CD14-positive monocyte (primary cell): ENCODE measurements at regions not wholly inside any gene's neighbourhood (a gene's known extent, or its start where the extent isn't known, plus 50 kb on each side); places are given as distances from the start of the nearest gene placed in this dataset.

Experiments used
- DNase-seq, 3 donors: peaks; one replicate each; pipeline ENCODE4 v3.0.0-alpha.2; 2011 to 2022
- H2AFZ ChIP-seq: 2 replicates; pipeline ENCODE4 v1.6.0; 2012; ENCODE audit warnings: mild to moderate bottlenecking, low read depth, low read length, inconsistent platforms; ENCODE audit not compliant: insufficient read depth, poor library complexity, severe bottlenecking
- H3K27ac ChIP-seq, 2 donors: 1 replicate in 1 of 2; 2 replicates in 1 of 2; pipeline ENCODE4 v1.5.1; 2012 to 2013; ENCODE audit warnings: low read length in 2 of 2, control low read depth in 1 of 2, inconsistent platforms in 1 of 2, low read depth in 1 of 2, mild to moderate bottlenecking in 1 of 2
- H3K27me3 ChIP-seq, 2 donors: one replicate each; pipeline versions ENCODE4 v1.6.0 to v1.6.1; 2011 to 2013; ENCODE audit warnings: low read length in 2 of 2; ENCODE audit not compliant: control insufficient read depth in 2 of 2, insufficient read depth in 2 of 2
- H3K36me3 ChIP-seq, 2 donors: replicated peaks in 1 of 2; 1 replicate in 1 of 2; 2 replicates in 1 of 2; pipeline versions ENCODE4 v1.5.1 to v1.6.1; 2012 to 2013; ENCODE audit warnings: low read length in 2 of 2, control low read depth in 1 of 2, inconsistent platforms in 1 of 2, mild to moderate bottlenecking in 1 of 2; ENCODE audit not compliant: insufficient read depth in 2 of 2, control insufficient read depth in 1 of 2
- H3K4me1 ChIP-seq, 2 donors: 1 replicate in 1 of 2; 2 replicates in 1 of 2; pipeline versions ENCODE4 v1.5.1 to v1.6.1; 2012 to 2013; ENCODE audit warnings: low read length in 2 of 2, control low read depth in 1 of 2, inconsistent platforms in 1 of 2, mild to moderate bottlenecking in 1 of 2, moderate library complexity in 1 of 2; ENCODE audit not compliant: insufficient read depth in 2 of 2, control insufficient read depth in 1 of 2
- H3K4me2 ChIP-seq: replicated peaks from 2 replicates; pipeline ENCODE3; 2012; ENCODE audit warnings: low read length, moderate library complexity, mild to moderate bottlenecking; ENCODE audit not compliant: poor library complexity, severe bottlenecking; ENCODE audit errors: extremely low read depth
- H3K4me3 ChIP-seq, 3 experiments: fragments of 200-600 bp in 1 of 3; sonication (generic) in 1 of 3; replicated peaks in 1 of 3; 1 replicate in 2 of 3; 2 replicates in 1 of 3; pipeline ENCODE4 v1.5.1; 2011 to 2013; ENCODE audit warnings: low read length in 3 of 3, mild to moderate bottlenecking in 3 of 3, control low read depth in 2 of 3, low read depth in 2 of 3, inconsistent platforms in 1 of 3, moderate library complexity in 1 of 3
- H3K79me2 ChIP-seq: 2 replicates; pipeline ENCODE4 v1.6.0; 2012; ENCODE audit warnings: mild to moderate bottlenecking, control low read depth, inconsistent platforms, low read length, moderate library complexity; ENCODE audit not compliant: insufficient read depth
- H3K9ac ChIP-seq: 2 replicates; pipeline ENCODE4 v1.6.0; 2017; ENCODE audit warnings: low read length, mild to moderate bottlenecking; ENCODE audit not compliant: insufficient read depth, poor library complexity, severe bottlenecking
- H3K9me3 ChIP-seq, 2 donors: replicated peaks in 1 of 2; 1 replicate in 1 of 2; 2 replicates in 1 of 2; pipeline versions ENCODE4 v1.5.1 to v1.6.1; 2012 to 2013; ENCODE audit warnings: low read length in 2 of 2, control low read depth in 1 of 2; ENCODE audit not compliant: control insufficient read depth in 1 of 2, insufficient read depth in 1 of 2
- H4K20me1 ChIP-seq: 2 replicates; pipeline ENCODE4 v1.6.0; 2012; ENCODE audit warnings: mild to moderate bottlenecking, low read length, control low read depth, moderate library complexity; ENCODE audit not compliant: insufficient read depth
- H3K27ac Mint-ChIP-seq, 7 donors: one replicate each; pipeline ENCODE4 v1.8.0; 2020; ENCODE audit warnings: mild to moderate bottlenecking in 7 of 7, mixed read lengths in 7 of 7, moderate library complexity in 6 of 7, inconsistent platforms in 2 of 7
- H3K27me3 Mint-ChIP-seq, 3 donors: one replicate each; pipeline ENCODE4 v1.8.0; 2021 to 2022; ENCODE audit warnings: low read depth in 3 of 3, mild to moderate bottlenecking in 3 of 3, mixed read lengths in 3 of 3, moderate library complexity in 3 of 3, inconsistent platforms in 1 of 3
- H3K36me3 Mint-ChIP-seq, 2 donors: one replicate each; pipeline ENCODE4 v1.8.0; 2020; ENCODE audit warnings: mixed read lengths in 2 of 2, inconsistent platforms in 1 of 2, mild to moderate bottlenecking in 1 of 2
- H3K4me1 Mint-ChIP-seq: one replicate; pipeline ENCODE4 v1.8.0; 2020; ENCODE audit warnings: mild to moderate bottlenecking, mixed read lengths
- H3K4me3 Mint-ChIP-seq, 2 donors: one replicate each; pipeline ENCODE4 v1.8.0; 2020; ENCODE audit warnings: mild to moderate bottlenecking in 2 of 2, mixed read lengths in 2 of 2, moderate library complexity in 1 of 2
- H3K9me3 Mint-ChIP-seq, 7 donors: one replicate each; pipeline ENCODE4 v1.8.0; 2020 to 2022; ENCODE audit warnings: mixed read lengths in 7 of 7, mild to moderate bottlenecking in 6 of 7, moderate library complexity in 6 of 7, inconsistent platforms in 2 of 7
- WGBS: methylation state at CpG from one replicate; pipeline ENCODE4 v1.1.5; 2013; ENCODE audit warnings: missing lambda C conversion rate; ENCODE audit not compliant: insufficient coverage; 5-methylcytosine and 5-hydroxymethylcytosine counted together
- intact Hi-C, 2 donors: fragments of 100-400 bp; cut with micrococcal nuclease; formaldehyde crosslinking; loops; one replicate each; pipeline versions ENCODE4 v1.15.0 to v1.15.1; 2023
- TF ChIP-seq, protein P1 (sequence below): fragments of 200-600 bp; IDR thresholded peaks from one replicate; pipeline ENCODE4 v1.8.0; 2022; ENCODE audit warnings: antibody characterized with exemption, mild to moderate bottlenecking

DNA sequence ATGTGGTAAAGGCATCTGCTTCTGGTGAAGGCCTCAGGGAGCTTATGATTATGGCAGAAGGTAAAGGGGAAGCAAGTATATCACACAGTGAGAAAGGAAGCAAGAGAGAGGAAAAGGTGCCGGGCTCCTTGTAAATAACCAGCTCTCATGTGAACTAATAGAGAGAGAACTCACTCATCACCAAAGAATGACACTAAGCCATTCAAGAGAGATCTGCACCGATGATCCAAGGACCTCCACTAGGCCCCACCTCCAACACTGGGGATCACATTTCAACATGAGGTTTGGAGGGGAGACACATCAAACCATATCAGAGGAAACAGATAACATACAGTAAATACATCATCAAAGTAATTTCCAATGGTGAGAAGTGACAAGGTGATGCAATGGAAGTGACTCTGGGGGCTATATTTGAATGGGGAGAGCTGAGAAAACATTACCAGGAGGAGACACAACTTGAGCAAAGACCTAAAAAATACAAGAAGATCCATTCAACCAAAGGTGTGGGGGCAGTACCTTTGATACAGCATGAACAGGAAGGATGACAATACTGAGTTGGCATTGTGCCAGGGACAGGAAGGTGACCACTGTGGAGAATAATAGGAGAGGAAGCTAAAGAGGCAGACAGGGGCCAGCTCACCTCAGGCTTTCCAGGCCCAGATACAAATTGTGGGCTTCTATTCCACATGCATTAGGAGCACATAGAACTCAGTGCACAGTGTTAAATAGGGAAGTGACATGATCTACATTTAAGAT lies 134.4 kb upstream of the GRIP1 start:
- Mint-ChIP-seq H3K36me3 (no peaks in the 10 kb centered on the region), H3K4me1 (no peaks in the 10 kb centered on the region), H3K9me3 (peaks cover 0 to 2% (median 0%) of the 10 kb centered on the region in 7 donors), H3K27ac (no peak overlapping the region), H3K27me3 (peaks cover 0 to 3% (median 2%) of the 10 kb centered on the region in 3 donors), H3K4me3 (no peak overlapping the region)
- H3K36me3 ChIP-seq: no peaks in the 10 kb centered on the region
- H3K4me2 ChIP-seq: no peak overlapping the region
- H2AFZ ChIP-seq: no peak overlapping the region
- DNase-seq: no peak
- no peaks in the 10 kb centered on the region for H3K9me3 ChIP-seq
- no peaks in the 10 kb centered on the region for H3K79me2 ChIP-seq
- TF ChIP-seq, protein P1, sequence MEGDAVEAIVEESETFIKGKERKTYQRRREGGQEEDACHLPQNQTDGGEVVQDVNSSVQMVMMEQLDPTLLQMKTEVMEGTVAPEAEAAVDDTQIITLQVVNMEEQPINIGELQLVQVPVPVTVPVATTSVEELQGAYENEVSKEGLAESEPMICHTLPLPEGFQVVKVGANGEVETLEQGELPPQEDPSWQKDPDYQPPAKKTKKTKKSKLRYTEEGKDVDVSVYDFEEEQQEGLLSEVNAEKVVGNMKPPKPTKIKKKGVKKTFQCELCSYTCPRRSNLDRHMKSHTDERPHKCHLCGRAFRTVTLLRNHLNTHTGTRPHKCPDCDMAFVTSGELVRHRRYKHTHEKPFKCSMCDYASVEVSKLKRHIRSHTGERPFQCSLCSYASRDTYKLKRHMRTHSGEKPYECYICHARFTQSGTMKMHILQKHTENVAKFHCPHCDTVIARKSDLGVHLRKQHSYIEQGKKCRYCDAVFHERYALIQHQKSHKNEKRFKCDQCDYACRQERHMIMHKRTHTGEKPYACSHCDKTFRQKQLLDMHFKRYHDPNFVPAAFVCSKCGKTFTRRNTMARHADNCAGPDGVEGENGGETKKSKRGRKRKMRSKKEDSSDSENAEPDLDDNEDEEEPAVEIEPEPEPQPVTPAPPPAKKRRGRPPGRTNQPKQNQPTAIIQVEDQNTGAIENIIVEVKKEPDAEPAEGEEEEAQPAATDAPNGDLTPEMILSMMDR: no peak
- no peaks in the 10 kb centered on the region for H4K20me1 ChIP-seq
- no peak overlapping the region for H3K9ac ChIP-seq
- H3K4me3 ChIP-seq: no peak overlapping the region
- H3K4me1 ChIP-seq: no peaks in the 10 kb centered on the region
- no peak overlapping the region for H3K27ac ChIP-seq
- intact Hi-C loops: no loop called here
- no CpG with 5 or more reads among the region's 2 CpGs for WGBS
- no peaks in the 10 kb centered on the region for H3K27me3 ChIP-seq

DNA sequence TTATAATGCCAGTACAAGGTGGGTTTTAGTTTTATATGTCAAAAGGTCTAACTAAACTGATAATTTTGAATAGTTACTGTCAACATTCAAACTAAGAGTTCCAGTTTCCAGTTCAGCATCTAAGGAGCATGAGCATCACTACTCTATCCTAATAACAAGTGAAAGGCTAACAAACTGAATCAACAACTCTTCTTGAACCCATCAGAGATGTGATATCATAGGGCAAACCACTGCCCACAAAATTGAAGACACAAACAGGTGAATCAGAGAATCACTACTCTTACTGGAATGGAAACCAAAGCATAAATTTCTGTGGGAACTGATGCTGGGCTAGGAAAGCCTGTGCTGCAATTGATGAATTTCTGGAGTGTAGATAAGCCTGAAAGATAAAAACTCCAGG lies 140.7 kb upstream of the GRIP1 start:
- Histone ChIP-seq H2AFZ (no peak overlapping the region), H3K27me3 (no peaks in the 10 kb centered on the region), H3K4me2 (no peak overlapping the region), H3K79me2 (no peaks in the 10 kb centered on the region), H3K4me3 (no peak overlapping the region), H3K9me3 (no peaks in the 10 kb centered on the region), H3K9ac (no peak overlapping the region), H4K20me1 (no peaks in the 10 kb centered on the region), H3K36me3 (no peaks in the 10 kb centered on the region), H3K27ac (no peak overlapping the region), H3K4me1 (no peaks in the 10 kb centered on the region)
- no peaks in the 10 kb centered on the region for H3K4me1 Mint-ChIP-seq
- H3K4me3 Mint-ChIP-seq: no peak overlapping the region
- peaks cover 0 to 2% (median 1%) of the 10 kb centered on the region in 3 donors for H3K27me3 Mint-ChIP-seq
- H3K27ac Mint-ChIP-seq: no peak overlapping the region
- TF ChIP-seq, protein P1: no peak
- intact Hi-C loops: no loop called here
- H3K9me3 Mint-ChIP-seq: no peaks in the 10 kb centered on the region
- no peak for DNase-seq
- H3K36me3 Mint-ChIP-seq: no peaks in the 10 kb centered on the region
